Breast epithelium (tissue), 4 donors: ENCODE measurements at regions not wholly inside any gene's neighbourhood (a gene's known extent, or its start where the extent isn't known, plus 50 kb on each side); places are given as distances from the start of the nearest gene placed in this dataset.

Source experiments
- DNase-seq, 2 donors: peaks; one replicate each; pipeline ENCODE4 v3.0.0-alpha.2; 2019; ENCODE audit warnings: low spot score in 2 of 2
- H3K27ac ChIP-seq, 2 donors: fragments of 200-600 bp; sonication (generic) in 1 of 2; one replicate each; pipeline ENCODE4 v1.5.1; 2016 to 2019; ENCODE audit warnings: mild to moderate bottlenecking in 1 of 2
- H3K27me3 ChIP-seq, 2 donors: fragments of 200-600 bp; sonication (generic) in 1 of 2; one replicate each; pipeline versions ENCODE4 v1.5.1 to v1.6.0; 2017 to 2019; ENCODE audit warnings: control low read depth in 1 of 2, mild to moderate bottlenecking in 1 of 2
- H3K36me3 ChIP-seq: fragments of 200-600 bp; one replicate; pipeline ENCODE4 v1.5.1; 2019
- H3K4me1 ChIP-seq, 2 donors: fragments of 200-600 bp; sonication (generic); one replicate each; pipeline ENCODE4 v1.5.1; 2016 to 2019; ENCODE audit warnings: control low read depth in 1 of 2
- H3K4me3 ChIP-seq, 3 donors: fragments of 200-600 bp; sonication (generic); 1 replicate in 2 of 3; 2 replicates in 1 of 3; pipeline ENCODE4 v1.5.1; 2016 to 2019; ENCODE audit warnings: mild to moderate bottlenecking in 3 of 3, moderate library complexity in 2 of 3
- H3K9me3 ChIP-seq, 2 donors: fragments of 200-600 bp; sonication (generic) in 1 of 2; one replicate each; pipeline ENCODE4 v1.5.1; 2016 to 2019; ENCODE audit warnings: control low read depth in 1 of 2
- CTCF ChIP-seq, 3 donors: fragments of 450-650 bp; IDR thresholded peaks; one replicate each; pipeline ENCODE4 v1.5.1; 2016 to 2017; ENCODE audit warnings: antibody characterized with exemption in 3 of 3, mild to moderate bottlenecking in 3 of 3, moderate library complexity in 3 of 3
- POLR2A ChIP-seq: fragments of 450-650 bp; IDR thresholded peaks from one replicate; pipeline ENCODE4 v1.6.1; 2016; ENCODE audit warnings: antibody characterized with exemption, mild to moderate bottlenecking, moderate library complexity
- POLR2AphosphoS5 ChIP-seq, 3 donors: sonication (generic); formaldehyde crosslinking; IDR thresholded peaks; one replicate each; pipeline ENCODE4 v1.6.1; 2017; ENCODE audit warnings: antibody characterized with exemption in 3 of 3
- intact Hi-C: fragments of 100-400 bp; cut with DNase I; formaldehyde crosslinking; loops from one replicate; pipeline ENCODE4 v1.15.1; 2023; ENCODE audit warnings: low total_unique reads

GRCh38 chr2:65636813-65637483 lies 204.5 kb upstream of the SPRED2 start:
- intact Hi-C loops = no loop called here
- no peaks in the 10 kb centered on the region for H3K27me3 ChIP-seq
- no peak overlapping the region for H3K4me3 ChIP-seq
- no peaks in the 10 kb centered on the region for H3K36me3 ChIP-seq
- TF ChIP-seq POLR2A = no peak
- no peak for TF ChIP-seq CTCF (IDR thresholded peaks at IDR 0.05)
- TF ChIP-seq POLR2AphosphoS5 (IDR thresholded peaks at IDR 0.05) = no peak
- no peak overlapping the region for H3K27ac ChIP-seq
- no peak for DNase-seq
- no peaks in the 10 kb centered on the region for H3K9me3 ChIP-seq
- H3K4me1 ChIP-seq = no peaks in the 10 kb centered on the region

- Histone ChIP-seq H3K9me3 (no peaks in the 10 kb centered on the region), H3K4me3 (no peak overlapping the region), H3K36me3 (no peaks in the 10 kb centered on the region), H3K4me1 (no peaks in the 10 kb centered on the region), H3K27me3 (no peaks in the 10 kb centered on the region), H3K27ac (no peak overlapping the region)
- intact Hi-C loops = no loop called here
- DNase-seq = no peak
- TF ChIP-seq POLR2A (no peak), CTCF (IDR thresholded peaks at IDR 0.05) (no peak), POLR2AphosphoS5 (IDR thresholded peaks at IDR 0.05) (no peak)
Observed at GRCh38 chr2:65636024-65636423, 203.6 kb upstream of the SPRED2 start.

- TF ChIP-seq POLR2A (no peak), POLR2AphosphoS5 (IDR thresholded peaks at IDR 0.05) (no peak), CTCF (IDR thresholded peaks at IDR 0.05) (no peak)
- Histone ChIP-seq H3K36me3 (no peaks in the 10 kb centered on the region), H3K9me3 (no peaks in the 10 kb centered on the region), H3K4me1 (no peaks in the 10 kb centered on the region), H3K4me3 (no peak overlapping the region), H3K27ac (no peak overlapping the region), H3K27me3 (no peaks in the 10 kb centered on the region)
- no peak for DNase-seq
- intact Hi-C loops = no loop called here
Observed at GRCh38 chr2:65634304-65634703, 201.9 kb upstream of the SPRED2 start.

- Histone ChIP-seq H3K27me3 (no peaks in the 10 kb centered on the region), H3K27ac (no peak overlapping the region), H3K36me3 (no peaks in the 10 kb centered on the region), H3K4me1 (no peaks in the 10 kb centered on the region), H3K9me3 (no peaks in the 10 kb centered on the region), H3K4me3 (no peak overlapping the region)
- intact Hi-C loops = no loop called here
- DNase-seq = no peak
- TF ChIP-seq POLR2A = no peak
- no peak for TF ChIP-seq CTCF (IDR thresholded peaks at IDR 0.05)
- TF ChIP-seq POLR2AphosphoS5 (IDR thresholded peaks at IDR 0.05) = no peak
Observed at GRCh38 chr2:65630643-65631042, 198.2 kb upstream of the SPRED2 start.

GRCh38 chr2:65628156-65628555 lies 195.8 kb upstream of the SPRED2 start:
- no peaks in the 10 kb centered on the region for H3K9me3 ChIP-seq
- no peak for TF ChIP-seq CTCF (IDR thresholded peaks at IDR 0.05)
- TF ChIP-seq POLR2A = no peak
- no peak for TF ChIP-seq POLR2AphosphoS5 (IDR thresholded peaks at IDR 0.05)

More at GRCh38 chr2:65628156-65628555, 195.8 kb upstream of the SPRED2 start:
- no peaks in the 10 kb centered on the region for H3K36me3 ChIP-seq
- no peak overlapping the region for H3K27ac ChIP-seq
- intact Hi-C loops = no loop called here
- no peak overlapping the region for H3K4me3 ChIP-seq
- H3K27me3 ChIP-seq = no peaks in the 10 kb centered on the region
- no peak for DNase-seq
- no peaks in the 10 kb centered on the region for H3K4me1 ChIP-seq
